SH-SY5Y (cell line): ENCODE measurements at regions not wholly inside any gene's neighbourhood (a gene's known extent, or its start where the extent isn't known, plus 50 kb on each side); places are given as distances from the start of the nearest gene placed in this dataset.

Experiments
- GATA2 ChIP-seq: IDR thresholded peaks from 2 replicates; pipeline ENCODE4 v1.6.1; 2011; ENCODE audit warnings: mild to moderate bottlenecking, low read depth, low read length
- GATA3 ChIP-seq: IDR thresholded peaks from 2 replicates; pipeline ENCODE4 v1.6.1; 2011; ENCODE audit warnings: low read depth, mild to moderate bottlenecking, low read length, moderate library complexity

DNA sequence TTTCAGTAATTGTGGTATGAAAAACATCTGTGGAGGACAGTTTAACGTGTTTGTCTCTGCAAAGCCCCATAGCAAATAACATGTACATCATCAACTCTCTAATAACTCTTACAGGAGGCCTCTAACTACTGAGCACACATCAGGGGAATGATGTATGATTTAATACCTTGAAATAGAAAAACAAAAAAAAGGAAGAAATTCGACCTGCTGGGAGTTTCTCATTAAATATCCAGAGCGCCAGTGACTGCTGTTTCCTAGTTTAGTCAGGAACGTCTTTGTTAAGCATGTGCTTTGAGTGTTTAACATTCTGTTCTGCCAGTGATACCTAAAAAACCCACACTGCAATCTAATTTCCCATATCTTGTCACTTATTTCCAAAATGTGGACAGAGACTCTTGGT, 235.4 kb downstream of the PCDH20 start:
- TF ChIP-seq GATA3: no peak
- no peak for TF ChIP-seq GATA2

DNA sequence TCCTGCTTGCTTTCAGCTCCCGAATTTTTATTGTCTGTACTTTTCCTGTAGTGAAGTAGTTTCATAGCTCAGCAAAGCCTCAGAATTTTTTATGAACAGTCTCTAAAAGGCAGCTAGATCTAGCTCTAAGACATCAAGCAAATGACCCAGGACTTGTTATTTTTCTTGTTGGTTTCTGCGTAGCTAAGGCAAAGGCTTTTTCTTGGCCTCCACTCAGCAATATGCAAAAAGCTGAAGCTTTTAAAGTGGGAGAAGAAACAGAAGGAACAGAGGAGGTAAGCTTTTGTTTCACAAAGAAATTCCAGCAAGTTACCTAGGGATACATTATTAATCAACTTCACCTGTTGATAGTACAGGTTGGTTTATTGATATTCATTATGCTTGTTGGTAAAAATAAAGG, 235.9 kb downstream of the PCDH20 start:
- TF ChIP-seq GATA3 (no peak), GATA2 (no peak)

DNA sequence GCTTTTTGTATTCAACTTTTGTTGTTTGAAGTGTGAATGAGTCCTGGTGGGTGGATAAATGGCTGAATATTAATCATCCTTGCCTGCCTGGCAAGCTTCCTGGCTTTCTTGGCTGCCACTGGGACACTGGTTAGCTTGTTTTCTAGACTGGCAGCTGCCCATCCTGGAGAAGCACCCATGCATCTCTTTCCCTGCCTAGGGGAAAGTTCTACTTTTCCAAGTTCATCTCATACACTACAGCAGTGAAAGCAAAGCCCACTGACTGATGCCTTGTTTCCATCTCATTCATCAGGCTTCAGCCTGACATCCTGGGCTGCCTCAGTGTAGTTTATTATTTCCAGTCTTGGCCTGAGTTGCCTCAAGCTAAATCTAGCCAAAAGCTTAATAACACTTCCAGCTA, 244.8 kb downstream of the PCDH20 start:
- TF ChIP-seq GATA3 (no peak), GATA2 (no peak)

DNA sequence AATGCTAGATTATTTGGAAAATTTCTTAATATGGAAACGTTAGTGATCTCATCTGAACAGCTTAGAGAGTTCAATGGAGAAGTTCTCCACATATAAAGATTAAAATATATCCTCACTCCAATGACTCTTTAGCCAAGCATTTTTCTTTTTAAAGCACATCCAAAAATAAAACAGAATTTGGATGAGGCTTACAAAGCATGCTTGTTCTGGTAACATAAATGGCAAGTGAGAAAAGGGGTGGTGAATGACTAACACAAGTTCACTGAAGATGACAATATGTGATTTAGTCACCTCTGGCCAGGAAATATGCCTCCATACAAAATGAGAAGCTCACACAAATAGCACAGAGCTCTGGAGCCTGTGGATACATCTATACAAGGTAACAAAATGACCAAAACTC, 253.0 kb downstream of the PCDH20 start:
- no peak for TF ChIP-seq GATA2
- TF ChIP-seq GATA3: no peak

DNA sequence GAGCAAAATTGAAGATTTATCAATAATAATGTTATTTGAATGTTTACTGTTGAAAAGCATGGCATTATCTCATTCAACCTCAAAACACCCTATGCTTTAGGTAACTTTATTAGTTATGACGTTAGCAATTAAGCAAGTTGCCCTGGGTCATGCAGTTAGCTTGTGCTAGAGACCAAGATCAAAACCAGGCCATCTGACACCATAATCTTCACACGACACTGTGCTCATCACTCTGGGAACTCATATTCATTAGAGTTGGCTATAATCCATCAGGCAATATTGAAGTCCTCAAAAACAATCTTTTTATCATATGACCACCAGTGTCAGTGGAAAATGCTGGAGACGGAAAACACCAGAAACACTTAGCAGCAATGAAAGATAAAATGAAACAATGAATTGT, 253.5 kb downstream of the PCDH20 start:
- TF ChIP-seq GATA3: no peak
- no peak for TF ChIP-seq GATA2

DNA sequence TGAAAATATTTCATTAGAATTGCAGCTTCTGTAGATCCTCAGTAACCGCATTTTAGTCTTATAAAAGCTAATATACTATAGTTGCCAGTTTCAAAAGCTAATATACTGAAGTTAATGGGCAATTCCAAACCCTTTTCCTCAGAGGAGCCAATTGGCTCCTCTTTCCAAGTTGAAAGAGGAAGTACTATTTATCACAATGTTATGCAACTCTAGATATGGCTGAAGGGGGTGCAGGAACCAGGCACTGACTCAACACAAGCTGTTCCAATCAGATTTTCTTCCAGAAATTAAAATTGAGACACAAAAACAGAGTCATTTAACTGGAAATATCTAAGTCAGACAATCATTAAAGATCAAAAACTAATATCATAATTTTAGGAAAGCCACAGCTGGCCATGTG, 258.9 kb downstream of the PCDH20 start:
- TF ChIP-seq GATA2 (no peak), GATA3 (no peak)

DNA sequence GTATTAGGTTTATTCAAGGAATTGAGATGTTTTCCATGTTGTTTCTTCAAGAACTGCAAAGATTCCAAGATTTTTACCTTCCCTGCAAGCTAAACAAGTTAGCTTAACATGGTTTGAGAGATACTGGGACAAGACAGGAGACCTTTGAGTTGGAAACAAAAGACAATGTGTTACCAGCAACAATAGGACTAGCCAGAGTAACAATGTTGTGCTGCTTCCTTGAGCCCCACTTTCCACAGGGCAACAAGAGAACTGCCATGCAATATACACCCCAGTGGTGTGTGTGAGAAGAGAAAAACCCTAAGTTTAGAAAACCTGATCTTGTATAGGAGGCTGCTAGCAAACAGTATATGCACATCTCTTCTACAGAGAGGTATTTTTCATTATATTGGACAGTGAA, 264.6 kb downstream of the PCDH20 start:
- TF ChIP-seq GATA2 (no peak), GATA3 (no peak)

DNA sequence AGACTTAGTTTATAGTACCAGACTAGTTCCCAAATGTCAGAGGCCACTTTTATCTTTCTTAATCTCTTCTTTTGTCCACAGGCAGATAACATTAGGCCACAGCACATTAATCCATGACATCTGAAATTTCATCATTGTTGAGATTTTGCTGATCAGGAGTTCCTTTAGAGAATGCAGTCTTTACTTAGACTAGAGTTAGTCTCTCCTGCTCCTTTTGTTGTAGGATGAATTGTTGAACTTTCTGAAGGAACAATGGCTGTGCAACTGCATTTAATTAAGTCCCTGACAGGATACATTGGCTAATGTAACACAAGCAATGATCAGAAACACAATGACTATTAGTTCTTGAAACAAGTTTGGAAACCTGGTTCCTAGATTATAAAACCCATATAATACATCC, 266.3 kb downstream of the PCDH20 start:
- TF ChIP-seq GATA2: no peak
- TF ChIP-seq GATA3: no peak

DNA sequence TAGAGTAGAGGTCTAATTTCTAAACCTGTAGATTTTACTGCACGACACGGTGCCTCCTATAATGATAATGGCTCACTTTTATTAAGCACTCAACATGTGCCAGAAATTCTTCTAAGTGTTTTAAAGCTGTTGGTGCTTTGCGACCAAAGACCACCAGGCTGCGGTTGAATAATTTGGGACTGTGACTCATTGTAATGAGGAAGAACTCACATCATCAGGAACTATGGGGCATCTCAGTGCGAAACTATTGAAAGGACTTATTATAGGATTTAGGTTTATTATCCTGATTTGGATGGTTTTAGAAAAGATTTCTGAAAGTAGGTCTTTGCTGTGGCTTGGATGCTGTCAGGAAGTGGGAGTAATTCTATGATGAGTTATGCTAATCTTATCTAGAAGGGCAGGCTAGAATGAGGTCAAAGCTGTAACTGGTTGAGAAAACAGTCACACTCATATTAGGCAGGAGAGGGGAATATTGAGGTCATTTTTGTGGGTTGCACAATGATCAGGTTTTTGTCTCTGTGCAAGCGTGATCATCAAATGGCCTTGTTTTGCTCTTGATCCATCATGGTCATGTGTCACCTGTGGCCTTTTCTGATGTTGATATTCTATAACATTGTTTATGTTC, 266.8 kb downstream of the PCDH20 start:
- TF ChIP-seq GATA2 (no peak), GATA3 (no peak)

DNA sequence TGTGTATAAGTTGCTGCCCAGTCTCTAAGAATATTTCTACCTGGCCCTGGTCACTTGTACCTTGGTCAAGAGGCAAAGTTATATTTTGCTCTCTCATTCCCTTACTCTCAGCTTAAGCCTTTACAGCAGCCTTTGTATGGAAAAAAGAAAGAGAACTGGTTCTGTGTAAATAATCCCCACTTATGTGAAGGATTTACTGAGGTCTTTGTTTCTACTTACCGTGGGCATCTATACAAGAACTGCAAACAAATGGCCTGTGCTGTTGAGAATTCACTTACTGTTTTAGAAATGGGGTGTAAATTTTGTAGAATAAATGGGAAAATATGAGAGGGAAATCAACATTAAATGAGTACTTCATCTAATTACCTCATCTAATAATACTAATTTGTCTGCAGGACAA, 267.4 kb downstream of the PCDH20 start:
- TF ChIP-seq GATA2 (no peak), GATA3 (no peak)

DNA sequence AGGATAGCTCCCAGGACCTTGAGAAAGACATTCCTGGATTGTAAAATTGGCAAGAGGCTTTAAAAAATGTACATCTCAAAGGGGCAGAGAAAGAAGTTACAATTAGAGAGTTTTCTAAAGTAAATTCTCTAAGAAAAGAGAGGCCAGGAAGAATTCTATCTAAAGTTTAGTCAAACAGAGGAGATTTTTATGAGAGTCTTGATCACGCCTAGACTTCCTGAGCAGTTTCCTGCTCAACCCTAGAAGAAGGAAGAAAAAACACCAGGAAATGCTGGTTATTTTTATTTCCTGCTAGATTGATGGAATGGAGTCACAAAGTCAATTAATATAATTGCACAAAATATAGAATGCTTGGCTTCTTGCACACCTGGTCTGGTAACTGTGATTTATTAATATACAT, 269.1 kb downstream of the PCDH20 start:
- no peak for TF ChIP-seq GATA2
- no peak for TF ChIP-seq GATA3

DNA sequence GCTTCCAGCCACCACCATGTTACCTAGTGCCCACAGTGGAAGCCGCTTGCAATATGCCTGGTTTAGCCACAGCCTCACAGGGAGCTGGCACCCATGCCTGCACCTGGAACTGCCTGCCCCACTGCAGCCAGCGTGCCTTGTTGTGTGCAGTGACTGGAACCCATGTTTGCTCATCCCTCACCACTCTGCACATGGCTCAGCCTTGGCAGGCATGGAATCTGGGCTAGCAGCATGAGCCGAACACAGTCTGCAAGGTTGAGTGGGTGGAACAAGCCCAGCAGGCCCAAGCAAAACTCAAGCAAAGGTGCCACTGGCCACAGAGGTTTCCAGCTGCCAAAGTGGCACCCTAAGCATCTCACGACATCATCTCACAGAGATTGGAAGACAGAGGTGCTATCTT, 269.5 kb downstream of the PCDH20 start:
- TF ChIP-seq GATA2 (no peak), GATA3 (no peak)

DNA sequence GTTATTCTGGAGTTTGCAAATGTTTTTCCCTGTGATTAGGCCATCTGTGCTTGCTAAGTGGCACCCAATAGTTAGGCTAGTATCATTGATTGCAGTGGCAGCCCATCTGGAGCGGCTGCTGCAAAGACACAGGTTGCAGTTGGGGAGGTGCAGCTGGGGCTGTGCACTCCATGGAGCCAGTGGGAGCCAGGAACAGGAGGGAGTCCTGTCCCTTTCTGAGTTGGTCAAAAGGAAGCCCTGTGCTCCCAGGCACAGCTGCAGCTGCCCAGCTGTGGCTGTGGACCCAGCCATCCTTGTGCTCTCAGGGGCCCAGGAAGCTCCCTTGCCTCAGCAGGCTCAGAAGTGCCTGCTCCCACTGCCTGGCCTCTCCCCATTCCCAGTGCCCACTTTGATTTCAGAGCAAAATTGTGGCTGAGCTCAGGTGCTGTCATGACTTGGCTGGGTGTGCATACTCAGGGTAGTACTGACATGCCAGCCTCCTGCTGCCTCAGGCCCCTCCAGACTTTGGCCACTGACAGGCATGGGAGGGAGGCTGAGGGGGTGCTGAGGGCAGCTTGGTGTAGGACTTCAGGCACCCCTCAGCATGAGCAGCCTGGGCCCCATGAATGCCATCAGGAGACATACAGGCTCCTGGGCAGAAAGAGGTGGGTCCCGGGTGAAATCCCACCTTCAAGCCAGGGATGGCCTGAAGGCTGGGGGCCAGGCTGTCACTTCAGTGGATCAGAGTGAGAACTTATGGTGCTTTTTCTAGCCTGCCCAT, 270.6 kb downstream of the PCDH20 start:
- no peak for TF ChIP-seq GATA2
- no peak for TF ChIP-seq GATA3

DNA sequence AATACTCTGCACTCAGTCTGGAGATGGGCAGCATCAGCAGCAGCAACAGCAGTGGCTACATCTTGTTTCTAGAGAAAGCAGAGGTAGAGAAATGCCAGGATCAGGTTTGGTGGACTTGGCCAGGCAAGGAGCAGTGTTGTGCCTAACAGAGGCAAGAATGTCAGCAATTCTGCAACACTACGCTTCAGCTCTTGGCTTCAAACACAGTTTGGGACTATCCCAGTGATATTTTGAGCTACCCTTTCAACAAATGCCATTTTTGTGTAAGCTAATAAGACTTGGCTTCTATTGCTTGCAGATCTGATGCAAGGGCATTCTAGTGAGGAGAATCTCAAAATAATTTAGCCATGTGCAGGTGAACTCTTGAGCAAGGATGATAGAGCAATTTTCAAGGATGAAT, 271.3 kb downstream of the PCDH20 start:
- no peak for TF ChIP-seq GATA3
- TF ChIP-seq GATA2: no peak

DNA sequence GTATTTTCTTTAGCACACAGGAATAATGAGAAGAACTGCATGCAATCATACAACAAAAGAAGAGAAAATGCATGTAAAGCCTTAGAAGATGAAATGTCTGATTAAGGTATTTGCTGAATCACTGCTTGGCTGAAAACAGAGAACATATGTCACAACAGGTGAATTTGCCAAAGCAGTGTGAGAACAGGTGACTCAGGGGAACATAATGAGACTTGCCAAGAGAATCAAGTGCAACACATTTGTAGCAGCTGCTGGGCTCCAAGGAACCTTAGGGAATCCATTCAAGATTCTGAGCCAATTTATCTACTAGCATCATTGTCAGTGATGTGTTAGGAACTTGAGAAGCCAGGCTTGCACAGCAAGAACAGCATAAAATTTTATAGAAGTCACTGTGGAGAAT, 273.1 kb downstream of the PCDH20 start:
- TF ChIP-seq GATA2: no peak
- TF ChIP-seq GATA3: no peak
